Erythroblast (primary cell): ENCODE measurements at regions not wholly inside any gene's neighbourhood (a gene's known extent, or its start where the extent isn't known, plus 50 kb on each side); places are given as distances from the start of the nearest gene placed in this dataset.

Source experiments
- GATA1 ChIP-seq: IDR thresholded peaks from 2 replicates; pipeline ENCODE4 v1.6.1; 2011; ENCODE audit warnings: low read depth, mild to moderate bottlenecking, control low read depth, low read length, moderate library complexity
- POLR2A ChIP-seq: IDR thresholded peaks from 2 replicates; pipeline ENCODE4 v1.6.1; 2011; ENCODE audit warnings: mild to moderate bottlenecking, low read length

- no peak for TF ChIP-seq POLR2A
- no peak for TF ChIP-seq GATA1
Measured at GRCh38 chr18:73987247-73987980, 160.2 kb downstream of the FBXO15 start.
